Testis (tissue), 2 donors: ENCODE measurements at regions not wholly inside any gene's neighbourhood (a gene's known extent, or its start where the extent isn't known, plus 50 kb on each side); places are given as distances from the start of the nearest gene placed in this dataset.

Experiments
- CTCF ChIP-seq, 3 experiments: fragments of 450-650 bp in 2 of 3; fragments of 200-600 bp in 1 of 3; sonication (generic) in 1 of 3; IDR thresholded peaks; one replicate each; pipeline ENCODE4 v1.5.1; 2016 to 2019; ENCODE audit warnings: antibody characterized with exemption in 3 of 3, mild to moderate bottlenecking in 2 of 3, moderate library complexity in 1 of 3
- POLR2A ChIP-seq: fragments of 450-650 bp; IDR thresholded peaks from one replicate; pipeline ENCODE4 v1.6.1; 2017; ENCODE audit warnings: antibody characterized with exemption, mild to moderate bottlenecking, moderate library complexity

GRCh38 chr5:159667286-159667685, 249.0 kb upstream of the ADRA1B start:
- TF ChIP-seq CTCF (IDR thresholded peaks at IDR 0.05) (no peak), POLR2A (no peak)
